ENCODE measurements at regions not wholly inside any gene's neighbourhood (a gene's known extent, or its start where the extent isn't known, plus 50 kb on each side); places are given as distances from the start of the nearest gene placed in this dataset.
"Not testable (repeated sequence)": the region's sequence is repeated elsewhere in the genome, so short reads cannot be mapped to it uniquely, and the experiment has no call there.

DNA sequence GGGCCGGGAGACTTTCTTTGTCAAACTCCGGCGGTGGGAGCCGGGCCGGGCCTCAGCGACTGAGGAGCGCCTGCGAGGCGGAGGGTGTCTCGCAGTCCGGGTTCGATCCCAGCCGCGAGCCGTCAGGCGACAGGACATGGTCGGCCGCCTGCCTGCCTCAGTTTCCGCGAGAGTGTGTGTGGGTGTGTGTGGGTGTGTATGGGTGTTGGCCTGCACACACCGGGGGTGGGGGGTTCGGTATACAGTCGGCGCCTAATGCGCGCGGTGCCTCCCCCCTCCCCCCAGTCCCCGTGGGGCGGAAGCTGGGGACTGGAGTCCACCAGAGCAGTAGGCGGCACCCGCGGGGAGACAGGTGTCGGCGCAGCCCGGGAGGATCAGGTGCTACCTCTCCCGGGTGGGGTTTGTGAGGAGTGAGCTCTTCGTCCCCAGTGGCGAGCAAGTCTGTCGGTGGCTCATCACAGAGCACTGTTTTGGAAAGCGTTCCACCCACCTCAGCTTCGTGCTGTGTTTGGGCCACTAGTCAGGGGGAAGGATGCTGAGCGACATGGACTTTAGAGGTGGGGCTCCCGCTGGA, 246.3 kb downstream of the GOLGA6L6 start:
- no peak for FAIRE-seq
- DNase-seq (ENCODE audit: insufficient read length, low spot score): no peak

GRCh38 chr15:20294651-20295237, 246.9 kb downstream of the GOLGA6L6 start:
- no peak for FAIRE-seq
- no peak for DNase-seq (ENCODE audit: insufficient read length, low spot score)

DNA sequence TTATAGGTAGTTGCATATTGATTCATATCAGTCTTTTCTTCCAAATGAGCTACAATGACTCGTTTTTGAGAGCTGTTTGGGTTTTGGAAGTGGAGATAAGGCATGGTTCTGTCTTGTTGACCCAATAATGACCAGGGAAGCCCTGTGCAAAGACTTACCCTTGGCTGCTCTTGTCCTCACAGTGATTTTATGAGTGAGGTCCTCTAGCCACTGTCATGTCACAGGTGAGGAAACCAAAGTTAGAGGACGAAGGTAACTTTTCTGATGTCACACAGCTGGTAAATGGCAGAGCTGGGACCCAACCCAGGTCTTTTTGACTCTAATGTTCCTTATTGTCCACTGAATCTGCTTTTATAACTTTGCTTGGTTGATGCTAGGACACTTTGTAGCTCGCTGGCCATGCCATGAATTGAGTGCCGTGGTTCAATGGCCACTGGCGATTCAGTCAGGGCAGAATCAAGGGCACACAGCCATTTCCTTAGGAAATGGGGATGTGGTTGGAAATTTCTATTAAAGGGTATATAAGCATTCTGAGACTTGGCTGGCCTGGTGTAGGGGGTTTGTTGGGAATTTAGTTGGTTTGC, 249.1 kb downstream of the GOLGA6L6 start:
- DNase-seq (ENCODE audit: insufficient read length, low spot score); FAIRE-seq: not testable (repeated sequence)

DNA sequence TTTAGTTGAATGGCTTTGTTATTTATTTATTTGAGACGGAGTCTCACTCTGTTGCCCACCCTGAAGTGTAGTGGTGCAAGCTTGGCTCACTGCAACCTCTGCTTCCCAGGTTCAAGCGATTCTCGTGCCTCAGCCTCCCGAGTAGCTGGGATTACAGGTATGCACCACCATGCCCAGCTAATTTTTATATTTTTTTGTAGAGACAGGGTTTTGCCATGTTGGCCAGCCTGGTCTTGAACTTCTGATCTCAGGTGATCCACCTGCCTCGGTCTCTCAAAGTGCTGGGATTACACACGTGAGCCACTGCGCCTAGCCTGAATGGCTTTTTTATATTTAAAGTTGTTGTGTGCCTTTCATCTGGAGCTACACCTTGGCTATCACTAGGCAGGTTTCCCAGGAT, 250.0 kb downstream of the GOLGA6L6 start:
- not testable (repeated sequence) for DNase-seq (ENCODE audit: insufficient read length, low spot score); FAIRE-seq

GRCh38 chr15:20290606-20291005, 251.0 kb downstream of the GOLGA6L6 start:
- DNase-seq (ENCODE audit: insufficient read length, low spot score); FAIRE-seq: not testable (repeated sequence)

DNA sequence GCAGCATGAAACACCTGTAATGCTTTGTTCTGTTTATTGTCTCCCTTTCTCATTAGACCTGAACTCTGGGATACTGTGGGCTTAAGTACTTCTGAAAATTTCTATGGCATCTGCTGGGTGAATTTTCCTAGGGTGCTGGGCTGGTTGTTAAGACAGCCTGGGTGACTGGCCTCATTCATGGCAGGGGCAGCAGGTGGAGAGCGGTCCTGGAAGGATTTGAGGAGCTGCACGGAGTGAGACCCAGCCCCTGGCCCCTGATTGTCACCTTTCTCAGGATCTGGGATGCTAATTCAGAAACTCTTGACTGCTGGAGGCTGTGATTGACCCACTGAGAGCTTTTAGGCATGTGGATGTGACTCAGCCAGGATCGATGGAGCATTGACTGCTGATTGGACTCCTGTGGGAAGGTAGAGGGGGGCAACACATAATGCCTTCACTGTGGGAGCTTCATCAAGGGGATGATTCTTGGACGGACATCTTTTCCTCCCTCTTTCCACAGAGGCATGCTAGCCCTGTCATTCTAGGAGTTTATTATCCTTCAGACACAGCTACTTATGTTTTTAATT, 252.0 kb downstream of the GOLGA6L6 start:
- FAIRE-seq: not testable (repeated sequence)

GRCh38 chr15:20288800-20289537, 252.6 kb downstream of the GOLGA6L6 start:
- not testable (repeated sequence) for DNase-seq (ENCODE audit: insufficient read length, low spot score); FAIRE-seq

More for the DNA sequence above, 252.0 kb downstream of the GOLGA6L6 start:
- DNase-seq (ENCODE audit: insufficient read length, low spot score): not testable (repeated sequence)

DNA sequence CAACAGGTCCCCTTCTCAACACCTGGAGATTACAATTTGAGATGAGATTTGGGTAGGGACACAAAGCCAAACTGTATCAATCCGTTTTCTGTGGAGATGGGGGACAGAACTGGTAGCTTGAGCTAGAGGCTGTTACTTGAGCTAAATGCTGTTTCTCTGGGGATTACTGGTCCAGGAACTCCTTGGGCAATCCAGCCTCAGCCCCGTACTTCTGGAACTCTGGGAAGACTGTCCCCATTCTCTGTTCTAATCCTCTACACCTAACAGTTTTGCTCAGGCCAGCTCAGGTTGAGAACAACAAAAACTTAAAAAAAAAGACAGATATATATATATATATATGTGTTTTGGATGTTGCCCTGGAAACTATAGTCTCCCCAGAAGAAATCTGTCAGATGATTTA, 255.0 kb downstream of the GOLGA6L6 start:
- not testable (repeated sequence) for FAIRE-seq; DNase-seq (ENCODE audit: insufficient read length, low spot score)

DNA sequence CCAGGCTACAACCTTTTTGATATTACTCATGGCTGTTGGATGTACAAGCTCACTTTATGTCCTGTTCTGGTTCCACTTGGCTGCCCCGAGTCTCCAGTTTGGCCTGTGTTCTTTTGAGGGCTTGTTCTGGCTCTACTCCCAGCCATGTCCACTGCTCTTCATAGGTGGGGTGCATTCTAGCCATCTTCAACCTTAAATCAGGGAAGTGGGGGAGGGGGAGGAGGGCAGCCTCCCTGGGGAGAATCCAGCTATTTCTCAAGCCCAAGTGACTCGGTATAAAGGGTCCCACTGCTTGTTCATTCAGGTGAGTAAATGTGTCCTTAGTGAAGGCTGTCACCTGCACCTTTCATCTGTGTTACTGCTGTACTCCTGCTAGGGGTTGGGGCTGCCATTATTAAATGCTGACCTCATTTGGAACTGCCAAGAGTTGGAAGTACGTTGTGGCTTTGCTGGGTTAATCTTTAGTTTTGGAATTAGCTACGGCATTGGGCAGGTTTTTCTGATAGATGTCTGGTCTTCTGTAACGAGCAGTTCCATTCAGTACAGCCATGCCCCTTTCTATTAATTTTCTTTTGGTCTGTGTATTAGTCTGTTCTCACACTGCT, 255.8 kb downstream of the GOLGA6L6 start:
- not testable (repeated sequence) for DNase-seq (ENCODE audit: insufficient read length, low spot score); FAIRE-seq

DNA sequence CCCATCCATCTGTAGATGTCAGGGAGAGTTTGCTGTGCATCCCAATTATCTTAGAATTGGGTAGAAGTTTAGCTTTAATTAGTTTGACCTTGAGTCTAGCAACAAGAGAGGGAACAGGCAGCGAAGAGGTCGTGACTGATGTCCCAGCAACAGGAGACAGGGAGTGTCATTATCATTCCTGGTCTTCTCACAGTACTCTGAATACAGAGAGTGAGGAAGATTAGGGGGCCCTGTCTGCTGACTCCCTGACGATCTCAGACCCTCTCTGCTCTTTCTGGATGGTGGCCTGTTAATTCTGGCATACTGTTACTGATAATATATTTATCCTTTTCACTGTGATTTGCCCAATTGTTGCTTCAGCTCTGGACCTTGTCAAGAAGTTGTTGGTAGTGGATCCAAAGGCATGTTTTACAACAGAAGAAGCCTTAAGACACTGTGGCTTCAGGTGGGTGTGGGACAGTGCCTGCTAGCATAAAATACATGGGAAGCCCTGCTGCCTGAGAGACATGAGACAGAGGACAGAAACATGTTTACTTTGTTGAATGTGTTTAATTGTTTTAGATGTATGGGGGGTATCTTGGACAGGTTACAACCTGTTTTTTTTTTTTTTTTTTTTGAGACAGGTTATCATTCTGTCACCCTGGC, 256.6 kb downstream of the GOLGA6L6 start:
- DNase-seq (ENCODE audit: insufficient read length, low spot score); FAIRE-seq: not testable (repeated sequence)

GRCh38 chr15:20283651-20284050, 257.9 kb downstream of the GOLGA6L6 start:
- FAIRE-seq: not testable (repeated sequence)

GRCh38 chr15:20282491-20282943, 259.1 kb downstream of the GOLGA6L6 start:
- not testable (repeated sequence) for FAIRE-seq; DNase-seq (ENCODE audit: insufficient read length, low spot score)

More at GRCh38 chr15:20283651-20284050, 257.9 kb downstream of the GOLGA6L6 start:
- DNase-seq (ENCODE audit: insufficient read length, low spot score): not testable (repeated sequence)

DNA sequence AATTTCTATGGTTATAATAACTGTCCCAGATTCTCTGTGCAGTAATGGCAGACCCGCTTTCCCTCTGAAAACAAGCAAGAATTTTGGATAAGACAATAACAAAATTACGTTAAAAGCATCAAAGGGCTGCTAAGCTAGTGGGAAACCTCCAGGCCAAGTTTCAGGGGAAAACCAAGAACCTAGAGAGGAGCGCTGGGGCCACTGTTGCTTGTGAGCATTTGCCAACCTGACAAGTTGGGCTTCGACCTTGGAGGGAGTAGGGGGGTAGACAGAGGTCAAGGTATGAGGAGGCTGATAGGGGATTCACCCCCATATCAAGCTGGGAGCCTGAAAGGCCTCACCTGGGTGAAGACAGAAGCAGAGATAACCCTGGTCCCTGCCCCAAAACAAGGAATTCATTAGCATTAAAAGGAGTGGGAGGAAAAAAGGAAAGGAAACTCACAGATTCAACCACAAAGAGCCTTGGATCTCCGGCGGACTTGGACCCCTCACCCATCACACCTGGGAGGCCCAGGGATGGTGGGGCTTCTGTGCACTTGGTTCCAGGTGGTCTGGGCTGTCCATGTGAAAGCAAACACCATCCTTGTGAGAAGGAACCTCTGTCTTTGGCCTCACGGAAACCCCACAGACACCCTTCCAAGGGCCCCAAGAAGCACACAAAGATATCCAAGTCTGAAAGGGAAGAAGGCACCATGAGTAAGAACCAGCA, 259.9 kb downstream of the GOLGA6L6 start:
- not testable (repeated sequence) for DNase-seq (ENCODE audit: insufficient read length, low spot score); FAIRE-seq

- FAIRE-seq (no peak), DNase-seq (ENCODE audit: insufficient read length, low spot score) (no peak)
These were observed 260.6 kb downstream of the GOLGA6L6 start for GRCh38 chr15:20280933-20281463.

DNA sequence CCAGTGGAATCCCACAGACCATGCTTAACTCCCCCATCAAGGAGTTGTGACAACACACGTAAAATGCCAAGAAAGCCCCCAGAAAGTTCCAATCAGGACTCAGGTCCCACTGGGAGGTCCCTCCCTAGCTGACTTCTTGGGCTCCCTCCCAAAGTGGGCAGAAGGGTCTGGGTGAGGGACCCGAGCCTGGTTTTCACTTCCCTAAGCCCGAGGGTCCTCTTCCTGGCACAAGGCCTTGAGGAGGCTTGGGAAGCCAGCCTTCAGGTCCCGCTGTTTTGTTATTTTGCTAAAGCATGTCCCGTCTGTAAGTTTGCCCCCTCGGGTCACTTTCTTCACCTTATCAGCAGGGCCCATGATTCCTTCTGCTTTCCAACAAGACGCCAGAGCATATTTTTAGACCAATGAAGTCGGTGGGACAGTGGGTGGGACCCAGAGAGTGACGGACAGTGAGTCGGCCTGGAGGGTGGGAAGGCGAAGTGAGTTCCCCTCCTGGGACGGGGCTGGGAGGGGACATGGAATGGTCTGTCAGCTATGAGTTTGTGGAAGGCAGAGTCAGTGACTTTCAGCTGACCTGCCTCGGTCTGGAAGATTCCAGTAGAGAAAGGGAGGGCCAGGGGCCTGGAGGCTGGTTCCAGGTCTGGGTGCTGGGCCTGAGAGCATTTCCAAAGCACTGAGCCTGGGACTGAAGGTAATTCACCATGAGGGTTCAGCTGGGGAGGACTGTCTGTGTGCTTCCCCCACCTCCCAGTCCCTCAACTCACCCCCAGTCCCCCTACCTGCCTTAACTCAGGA, 261.3 kb downstream of the GOLGA6L6 start:
- not testable (repeated sequence) for FAIRE-seq; DNase-seq (ENCODE audit: insufficient read length, low spot score)

DNA sequence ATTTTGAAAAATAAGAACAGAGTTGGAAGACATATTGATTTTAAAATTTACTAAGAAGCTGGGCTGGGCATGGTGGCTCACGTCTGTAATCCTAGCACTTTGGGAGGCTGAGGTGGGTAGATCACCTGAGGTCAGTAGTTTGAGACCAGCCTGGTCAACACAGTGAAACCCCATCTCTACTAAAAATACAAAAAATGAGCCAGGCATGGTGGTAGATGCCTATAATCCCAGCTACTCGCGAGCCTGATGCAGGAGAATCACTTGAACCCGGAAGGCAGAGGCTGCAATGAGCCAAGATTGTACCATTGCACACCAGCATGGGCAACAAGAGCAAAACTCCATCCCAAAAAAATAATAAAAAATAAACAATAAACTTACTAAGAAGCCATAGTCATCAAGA, 262.5 kb downstream of the GOLGA6L6 start:
- DNase-seq (ENCODE audit: insufficient read length, low spot score): not testable (repeated sequence)

DNA sequence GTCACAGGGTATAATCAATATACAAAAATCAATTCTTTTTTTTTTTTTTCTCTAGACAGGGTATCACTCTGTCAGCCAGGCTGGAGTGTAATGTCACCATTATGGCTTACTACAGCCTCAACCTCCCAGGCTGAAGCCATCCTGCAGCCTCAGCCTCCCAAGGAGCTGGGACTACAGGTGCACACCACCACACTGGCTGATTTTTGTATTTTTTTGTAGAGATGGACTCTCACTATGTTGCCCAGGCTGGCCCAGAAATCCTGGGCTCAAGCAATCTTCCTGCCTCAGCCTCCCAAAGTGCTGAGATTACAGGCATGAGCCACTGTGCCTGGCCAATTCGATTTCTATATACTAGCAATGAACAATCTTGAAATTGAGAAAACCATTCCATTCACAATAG, 263.2 kb downstream of the GOLGA6L6 start:
- FAIRE-seq; DNase-seq (ENCODE audit: insufficient read length, low spot score): not testable (repeated sequence)

More for the DNA sequence above, 262.5 kb downstream of the GOLGA6L6 start:
- not testable (repeated sequence) for FAIRE-seq

- not testable (repeated sequence) for DNase-seq (ENCODE audit: insufficient read length, low spot score); FAIRE-seq
These were observed 264.1 kb downstream of the GOLGA6L6 start for GRCh38 chr15:20277451-20277850.
